GM18507 (cell line): ENCODE measurements at regions not wholly inside any gene's neighbourhood (a gene's known extent, or its start where the extent isn't known, plus 50 kb on each side); places are given as distances from the start of the nearest gene placed in this dataset.

Experiments used
- DNase-seq: peaks from one replicate; pipeline ENCODE4 v3.0.0; 2011; ENCODE audit warnings: low read depth; ENCODE audit not compliant: insufficient read length; ENCODE audit errors: extremely low spot score
- FAIRE-seq: peaks from 2 replicates; lab custom pipeline; 2011; peaks lifted over from hg19 to GRCh38; lab: Jason Lieb, UNC

DNA sequence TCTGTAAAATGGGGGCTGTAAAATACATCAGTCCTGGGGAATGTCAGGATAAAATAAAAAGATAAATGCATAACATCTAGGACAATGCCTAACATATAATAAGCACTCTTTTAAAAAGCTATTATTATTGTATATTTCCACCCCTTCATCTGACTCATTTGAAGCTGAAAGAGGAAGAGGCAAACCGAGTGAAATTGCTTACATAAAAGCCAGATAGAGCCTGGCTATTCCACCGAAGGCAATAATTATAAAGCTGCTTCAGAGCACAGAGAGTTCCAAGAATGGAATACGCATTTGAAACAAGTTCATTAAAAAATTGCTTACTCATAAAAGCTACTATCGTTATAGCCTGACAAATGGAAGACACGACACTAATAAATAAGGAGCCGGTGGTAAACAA, 186.1 kb upstream of the CAMK1G start:
- DNase-seq (no peak), FAIRE-seq (no peak)

DNA sequence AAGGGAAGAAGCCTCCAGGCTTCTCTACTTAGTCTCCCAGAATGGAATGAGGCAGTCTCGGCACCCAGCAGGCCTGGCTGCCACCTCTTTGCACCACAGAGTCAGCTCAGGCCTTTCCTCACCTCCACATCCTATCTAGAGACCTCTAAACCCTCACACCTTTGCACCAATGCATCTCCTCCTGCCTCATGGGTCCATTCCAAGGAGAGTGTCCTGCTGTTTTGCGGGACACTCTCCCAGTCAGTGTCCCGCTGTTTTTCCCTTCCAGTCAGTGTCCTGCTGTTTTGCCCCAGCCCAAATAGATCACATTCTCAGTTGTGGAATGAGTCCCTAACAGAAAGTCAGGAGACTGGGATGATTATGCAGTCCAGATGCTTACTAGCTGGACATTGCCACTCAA, 185.6 kb upstream of the CAMK1G start:
- no peak for FAIRE-seq
- no peak for DNase-seq

DNA sequence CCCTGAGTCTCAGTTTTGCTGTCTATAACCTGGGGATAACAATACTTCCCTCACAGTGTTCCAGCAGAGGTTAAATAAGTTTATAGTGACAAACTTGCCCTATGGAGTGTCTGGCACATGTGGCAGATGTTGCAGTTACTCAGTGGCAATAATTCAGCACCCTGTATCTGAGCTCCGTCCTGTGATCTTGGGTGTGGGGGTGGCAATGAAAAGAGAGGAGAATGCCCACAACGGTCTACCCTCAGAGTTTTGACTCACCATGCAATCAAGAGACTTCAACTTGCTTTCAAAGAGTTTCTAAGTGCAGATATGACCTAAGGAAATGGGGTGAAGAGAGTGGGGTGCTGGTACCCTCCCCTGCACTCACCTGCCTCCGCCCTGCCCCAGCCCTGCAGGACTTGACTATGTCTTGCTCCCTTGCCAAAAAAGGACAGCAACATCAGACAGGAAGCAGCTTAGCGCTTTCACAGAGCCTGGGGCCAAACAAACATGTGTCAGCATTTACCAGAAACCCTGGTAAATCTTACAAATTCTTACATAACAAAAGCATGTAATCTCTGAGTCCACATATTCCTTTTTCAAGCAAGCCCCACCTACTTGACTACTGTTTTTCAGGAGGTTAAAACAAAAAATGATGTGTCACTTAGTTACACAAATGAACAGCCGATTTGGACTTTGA, 185.1 kb upstream of the CAMK1G start:
- FAIRE-seq (no peak), DNase-seq (no peak)

DNA sequence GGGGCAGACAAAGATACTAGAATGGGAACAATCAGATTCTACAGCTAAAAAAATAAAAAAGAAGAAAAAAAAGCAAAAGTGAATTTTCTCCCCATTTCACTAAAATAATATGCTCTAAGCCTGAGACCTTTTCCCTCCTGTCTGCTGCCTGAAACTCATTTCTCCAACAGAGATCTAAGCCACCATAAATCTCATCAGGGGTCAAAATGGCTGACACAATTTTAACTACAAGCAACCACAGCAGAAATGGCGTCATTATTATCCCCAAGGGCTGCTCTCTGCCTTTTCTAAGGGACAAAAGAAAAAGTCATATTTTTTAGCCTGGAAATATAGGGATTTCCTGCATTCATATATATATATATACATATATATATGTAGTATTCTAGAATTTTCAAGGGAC, 183.7 kb upstream of the CAMK1G start:
- FAIRE-seq (no peak), DNase-seq (no peak)

GRCh38 chr1:209400351-209401220, 182.9 kb upstream of the CAMK1G start:
- FAIRE-seq: no peak
- no peak for DNase-seq

GRCh38 chr1:209402697-209403096, 180.8 kb upstream of the CAMK1G start:
- FAIRE-seq: no peak
- no peak for DNase-seq

DNA sequence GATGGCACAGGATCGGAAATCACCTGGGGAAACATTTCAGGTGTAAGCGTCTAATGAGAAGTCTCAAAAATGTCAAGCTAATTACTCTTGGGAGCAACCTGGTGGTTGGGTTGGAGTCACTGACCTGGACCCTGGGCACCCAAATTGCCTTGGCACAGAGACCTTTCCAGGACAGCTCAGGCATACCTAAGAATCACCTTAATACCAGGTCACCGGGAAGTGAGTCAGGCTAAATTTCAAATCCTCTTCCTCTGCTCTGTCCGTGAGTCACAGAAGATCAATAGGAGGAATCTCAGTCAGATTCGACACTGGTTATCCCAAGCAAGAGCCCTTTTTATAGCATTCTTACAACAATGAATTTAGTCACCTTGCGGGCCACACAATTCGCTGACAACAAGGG, 179.6 kb upstream of the CAMK1G start:
- no peak for DNase-seq

GRCh38 chr1:209404577-209404976, 178.9 kb upstream of the CAMK1G start:
- no peak for DNase-seq
- no peak for FAIRE-seq

More for the DNA sequence above, 179.6 kb upstream of the CAMK1G start:
- no peak for FAIRE-seq

DNA sequence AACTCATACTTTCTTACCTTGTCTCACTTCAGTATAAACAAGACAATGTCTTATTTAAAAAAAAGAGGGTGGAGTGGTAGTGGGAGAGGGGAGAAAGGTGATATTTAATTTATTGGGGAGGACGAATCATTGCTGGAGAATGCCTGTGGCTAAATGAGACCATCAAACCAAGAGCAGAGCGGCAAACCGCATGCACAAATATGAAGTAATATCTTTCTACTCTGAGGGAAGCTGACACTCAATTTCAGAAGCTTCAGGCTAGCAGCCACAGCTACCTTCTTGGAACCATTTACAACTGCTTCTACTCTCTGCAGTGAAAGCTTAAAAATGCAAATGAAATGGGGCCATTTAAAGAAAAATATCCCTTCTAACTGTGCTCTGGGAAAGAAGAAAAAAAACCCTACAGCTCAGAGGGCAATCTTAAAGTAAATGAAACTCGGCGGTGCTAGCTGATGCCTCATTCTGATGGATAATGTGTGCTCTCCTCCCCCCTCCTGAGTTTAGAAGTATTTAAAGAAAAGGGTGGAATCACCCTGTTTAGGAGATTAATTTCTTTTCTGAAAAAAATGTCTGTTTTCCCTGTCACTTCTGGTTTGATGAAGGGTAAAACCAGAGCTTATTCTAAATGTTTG, 178.2 kb upstream of the CAMK1G start:
- no peak for DNase-seq
- FAIRE-seq: no peak

- DNase-seq (no peak), FAIRE-seq (no peak)
Measured at GRCh38 chr1:209406168-209406567, 177.3 kb upstream of the CAMK1G start.

DNA sequence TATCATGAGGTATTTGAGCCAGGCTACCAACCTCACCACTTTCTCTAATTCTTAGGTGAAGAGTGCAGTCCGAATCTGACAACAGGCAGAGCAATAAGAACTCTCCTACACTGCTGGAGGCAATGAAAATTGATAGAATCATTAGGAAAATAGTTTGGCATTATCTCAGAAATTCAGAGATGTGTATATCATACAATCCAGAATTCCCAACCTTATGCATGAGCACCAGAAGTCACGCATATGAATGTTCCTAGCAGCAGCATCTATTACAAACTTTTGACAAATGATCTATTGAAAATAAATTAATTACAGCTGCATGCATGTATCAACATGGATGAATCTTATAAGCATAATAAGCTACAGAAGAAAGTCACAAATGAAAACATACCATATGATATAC, 176.9 kb upstream of the CAMK1G start:
- FAIRE-seq: no peak

DNA sequence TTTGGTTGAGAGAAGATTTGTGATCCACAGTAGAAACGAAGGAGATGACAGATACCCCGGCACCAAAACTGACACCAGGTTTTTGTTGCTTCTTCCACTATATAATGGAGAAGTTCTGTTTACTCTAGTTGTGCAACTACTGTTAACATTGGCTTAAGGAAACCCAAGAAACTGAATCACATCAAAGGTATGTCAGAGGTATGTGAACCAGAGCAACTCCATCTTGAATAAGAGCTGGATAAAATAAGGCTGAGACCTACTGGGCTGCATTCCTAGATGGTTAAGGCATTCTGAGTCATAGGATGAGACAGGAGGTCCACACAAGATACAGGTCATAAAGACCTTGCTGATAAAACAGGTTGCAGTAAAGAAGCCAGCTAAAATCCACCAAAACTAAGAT, 173.7 kb upstream of the CAMK1G start:
- FAIRE-seq (no peak), DNase-seq (no peak)

More for the DNA sequence above, 176.9 kb upstream of the CAMK1G start:
- DNase-seq: no peak

GRCh38 chr1:209411491-209411929, 172.0 kb upstream of the CAMK1G start:
- DNase-seq (no peak), FAIRE-seq (no peak)

GRCh38 chr1:209412036-209412435, 171.5 kb upstream of the CAMK1G start:
- FAIRE-seq (no peak), DNase-seq (no peak)

- no peak for FAIRE-seq
- DNase-seq: no peak
Measured at GRCh38 chr1:209412566-209412965, 170.9 kb upstream of the CAMK1G start.

GRCh38 chr1:209413062-209413461, 170.5 kb upstream of the CAMK1G start:
- FAIRE-seq: no peak
- no peak for DNase-seq

DNA sequence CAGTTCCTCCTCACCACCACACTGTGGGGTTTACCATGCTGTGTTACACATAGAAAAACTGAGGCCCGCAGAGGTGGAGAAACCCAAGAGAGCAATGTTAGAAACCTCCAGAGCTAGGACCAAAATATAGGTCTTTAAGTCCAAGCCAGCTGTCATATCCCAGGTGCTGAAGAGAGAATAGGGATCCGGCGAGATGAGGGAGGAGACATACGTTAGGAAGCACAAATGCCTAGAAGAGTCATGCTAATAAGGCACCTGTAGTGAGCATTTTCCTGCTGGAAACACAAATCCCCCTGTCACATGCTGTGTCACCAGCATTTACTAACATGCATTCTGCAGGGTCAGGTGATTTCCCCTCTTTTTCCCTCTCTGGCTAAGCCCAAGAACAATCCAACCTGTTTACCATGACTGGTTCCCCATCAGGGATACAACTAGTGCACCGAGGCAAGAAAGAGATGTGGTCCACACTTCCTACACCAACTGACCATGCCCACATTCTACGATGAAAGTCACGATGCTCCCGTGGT, 168.6 kb upstream of the CAMK1G start:
- FAIRE-seq (no peak), DNase-seq (no peak)

DNA sequence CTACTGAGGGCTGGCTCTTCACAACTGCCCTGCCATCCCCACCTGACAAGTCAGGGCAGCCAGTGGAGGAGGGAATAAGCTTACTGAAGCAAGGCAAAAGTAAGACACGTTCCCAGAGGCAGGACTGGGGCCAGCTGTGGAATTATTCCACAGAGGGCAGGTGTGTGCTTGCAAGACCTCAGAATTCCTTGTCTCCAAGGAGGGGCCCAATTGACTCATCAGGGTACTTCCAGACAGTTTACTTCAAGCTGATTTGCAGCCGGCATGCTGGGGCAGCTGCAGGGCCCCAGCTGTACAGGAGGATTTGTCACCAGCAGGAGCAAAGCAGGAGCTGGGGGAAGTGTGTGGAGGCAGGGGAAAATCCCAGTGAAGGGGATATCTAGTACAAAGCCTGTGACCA, 167.5 kb upstream of the CAMK1G start:
- no peak for FAIRE-seq
- DNase-seq: no peak

DNA sequence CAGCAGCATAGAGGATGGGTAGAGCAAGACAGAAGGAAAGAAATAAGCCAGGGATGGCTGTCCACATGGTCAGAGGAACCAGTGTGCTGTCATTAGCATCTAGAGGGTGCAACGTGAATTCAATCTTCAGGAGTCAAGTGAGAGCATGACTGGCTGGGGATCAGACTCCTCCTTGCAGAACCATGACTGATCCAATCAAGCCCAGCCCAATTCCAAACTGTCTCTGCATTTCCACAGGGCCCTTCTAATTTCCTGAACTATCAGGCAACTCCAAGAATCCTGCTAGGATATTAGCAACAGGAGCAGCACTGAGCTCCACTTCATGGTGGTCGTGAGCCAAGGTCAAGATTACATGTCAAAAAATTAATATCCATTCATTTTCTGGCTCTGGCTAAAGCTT, 166.8 kb upstream of the CAMK1G start:
- DNase-seq (no peak), FAIRE-seq (no peak)

GRCh38 chr1:209417761-209418160, 165.8 kb upstream of the CAMK1G start:
- FAIRE-seq: no peak
- DNase-seq: no peak
